HCT116 (cell line): ENCODE measurements at regions not wholly inside any gene's neighbourhood (a gene's known extent, or its start where the extent isn't known, plus 50 kb on each side); places are given as distances from the start of the nearest gene placed in this dataset.

Source experiments
- CEBPB ChIP-seq: IDR thresholded peaks from 2 replicates; pipeline ENCODE4 v1.6.1; 2012; ENCODE audit warnings: low read depth
- CTCF ChIP-seq, 3 experiments: fragments of 200-600 bp in 1 of 3; sonication (generic) in 1 of 3; IDR thresholded peaks in 2 of 3; conservative IDR thresholded peaks in 1 of 3; 2 replicates each; pipeline ENCODE4 v1.5.1; 2012 to 2017; ENCODE audit warnings: low read depth in 2 of 3, low read length in 2 of 3, antibody characterized with exemption in 1 of 3, borderline replicate concordance in 1 of 3, control low read depth in 1 of 3, mild to moderate bottlenecking in 1 of 3, mixed read lengths in 1 of 3, mixed run types in 1 of 3, moderate library complexity in 1 of 3; ENCODE audit not compliant: insufficient read depth in 1 of 3
- ELF1 ChIP-seq: IDR thresholded peaks from 2 replicates; pipeline ENCODE4 v1.6.1; 2012; ENCODE audit warnings: low read depth, borderline replicate concordance
- EZH2 ChIP-seq: fragments of 200-600 bp; sonication (generic); IDR thresholded peaks from 2 replicates; pipeline ENCODE4 v1.6.1; 2017; ENCODE audit warnings: antibody characterized with exemption, mixed run types
- EZH2phosphoT487 ChIP-seq: fragments of 200-600 bp; IDR thresholded peaks from 2 replicates; pipeline ENCODE4 v1.6.1; 2018; ENCODE audit warnings: antibody characterized with exemption, borderline replicate concordance
- JUND ChIP-seq: IDR thresholded peaks from 2 replicates; pipeline ENCODE4 v1.6.1; 2012
- POLR2A ChIP-seq: IDR thresholded peaks from 2 replicates; pipeline ENCODE4 v1.7.0; 2011; ENCODE audit warnings: borderline replicate concordance; ENCODE audit not compliant: insufficient read depth, insufficient read length; ENCODE audit errors: extremely low read depth
- POLR2AphosphoS5 ChIP-seq: IDR thresholded peaks from 2 replicates; pipeline ENCODE4 v1.6.1; 2011; ENCODE audit warnings: mild to moderate bottlenecking, low read depth, low read length, moderate library complexity
- RAD21 ChIP-seq: IDR thresholded peaks from 2 replicates; pipeline ENCODE4 v1.6.1; 2012; ENCODE audit warnings: low read depth, mild to moderate bottlenecking
- YY1 ChIP-seq: IDR thresholded peaks from 2 replicates; pipeline ENCODE4 v1.6.1; 2011; ENCODE audit warnings: low read length, low read depth, moderate library complexity, mild to moderate bottlenecking; ENCODE audit not compliant: insufficient replicate concordance; ENCODE audit errors: extremely low read depth
- ZNF274 ChIP-seq: fragments of 200-500 bp; sonication (Bioruptor generic); IDR thresholded peaks from 2 replicates; pipeline ENCODE4 v1.6.1; 2014; ENCODE audit warnings: mild to moderate bottlenecking, low read depth, low read length, inconsistent platforms
- TF ChIP-seq, protein P1 (sequence below): IDR thresholded peaks from 2 replicates; pipeline ENCODE4 v1.6.1; 2012; ENCODE audit warnings: low read depth
- TF ChIP-seq, protein P2 (sequence below): IDR thresholded peaks from 2 replicates; pipeline ENCODE4 v1.6.1; 2011; ENCODE audit warnings: mild to moderate bottlenecking, low read length, moderate library complexity; ENCODE audit not compliant: insufficient replicate concordance; ENCODE audit errors: extremely low read depth
- TF ChIP-seq, protein P3 (sequence below): IDR thresholded peaks from 2 replicates; pipeline ENCODE4 v1.6.1; 2012

- TF ChIP-seq RAD21 (no peak), CTCF (IDR thresholded peaks at IDR 0.05 in 2 of 3, conservative IDR thresholded peaks at IDR 0.05 in 1 of 3; ENCODE audit: borderline replicate concordance in 1 of 3, insufficient read depth in 1 of 3, low read depth in 2 of 3, low read length in 2 of 3) (no peak), POLR2A (no peak), EZH2 (no peak), POLR2AphosphoS5 (no peak), EZH2phosphoT487 (no peak), YY1 (no peak), ELF1 (no peak), JUND (no peak), ZNF274 (no peak), CEBPB (no peak)
- TF ChIP-seq, protein P1, sequence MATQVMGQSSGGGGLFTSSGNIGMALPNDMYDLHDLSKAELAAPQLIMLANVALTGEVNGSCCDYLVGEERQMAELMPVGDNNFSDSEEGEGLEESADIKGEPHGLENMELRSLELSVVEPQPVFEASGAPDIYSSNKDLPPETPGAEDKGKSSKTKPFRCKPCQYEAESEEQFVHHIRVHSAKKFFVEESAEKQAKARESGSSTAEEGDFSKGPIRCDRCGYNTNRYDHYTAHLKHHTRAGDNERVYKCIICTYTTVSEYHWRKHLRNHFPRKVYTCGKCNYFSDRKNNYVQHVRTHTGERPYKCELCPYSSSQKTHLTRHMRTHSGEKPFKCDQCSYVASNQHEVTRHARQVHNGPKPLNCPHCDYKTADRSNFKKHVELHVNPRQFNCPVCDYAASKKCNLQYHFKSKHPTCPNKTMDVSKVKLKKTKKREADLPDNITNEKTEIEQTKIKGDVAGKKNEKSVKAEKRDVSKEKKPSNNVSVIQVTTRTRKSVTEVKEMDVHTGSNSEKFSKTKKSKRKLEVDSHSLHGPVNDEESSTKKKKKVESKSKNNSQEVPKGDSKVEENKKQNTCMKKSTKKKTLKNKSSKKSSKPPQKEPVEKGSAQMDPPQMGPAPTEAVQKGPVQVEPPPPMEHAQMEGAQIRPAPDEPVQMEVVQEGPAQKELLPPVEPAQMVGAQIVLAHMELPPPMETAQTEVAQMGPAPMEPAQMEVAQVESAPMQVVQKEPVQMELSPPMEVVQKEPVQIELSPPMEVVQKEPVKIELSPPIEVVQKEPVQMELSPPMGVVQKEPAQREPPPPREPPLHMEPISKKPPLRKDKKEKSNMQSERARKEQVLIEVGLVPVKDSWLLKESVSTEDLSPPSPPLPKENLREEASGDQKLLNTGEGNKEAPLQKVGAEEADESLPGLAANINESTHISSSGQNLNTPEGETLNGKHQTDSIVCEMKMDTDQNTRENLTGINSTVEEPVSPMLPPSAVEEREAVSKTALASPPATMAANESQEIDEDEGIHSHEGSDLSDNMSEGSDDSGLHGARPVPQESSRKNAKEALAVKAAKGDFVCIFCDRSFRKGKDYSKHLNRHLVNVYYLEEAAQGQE, result no peak
- TF ChIP-seq, protein P2, sequence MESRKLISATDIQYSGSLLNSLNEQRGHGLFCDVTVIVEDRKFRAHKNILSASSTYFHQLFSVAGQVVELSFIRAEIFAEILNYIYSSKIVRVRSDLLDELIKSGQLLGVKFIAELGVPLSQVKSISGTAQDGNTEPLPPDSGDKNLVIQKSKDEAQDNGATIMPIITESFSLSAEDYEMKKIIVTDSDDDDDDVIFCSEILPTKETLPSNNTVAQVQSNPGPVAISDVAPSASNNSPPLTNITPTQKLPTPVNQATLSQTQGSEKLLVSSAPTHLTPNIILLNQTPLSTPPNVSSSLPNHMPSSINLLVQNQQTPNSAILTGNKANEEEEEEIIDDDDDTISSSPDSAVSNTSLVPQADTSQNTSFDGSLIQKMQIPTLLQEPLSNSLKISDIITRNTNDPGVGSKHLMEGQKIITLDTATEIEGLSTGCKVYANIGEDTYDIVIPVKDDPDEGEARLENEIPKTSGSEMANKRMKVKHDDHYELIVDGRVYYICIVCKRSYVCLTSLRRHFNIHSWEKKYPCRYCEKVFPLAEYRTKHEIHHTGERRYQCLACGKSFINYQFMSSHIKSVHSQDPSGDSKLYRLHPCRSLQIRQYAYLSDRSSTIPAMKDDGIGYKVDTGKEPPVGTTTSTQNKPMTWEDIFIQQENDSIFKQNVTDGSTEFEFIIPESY, result no peak
- TF ChIP-seq, protein P3, sequence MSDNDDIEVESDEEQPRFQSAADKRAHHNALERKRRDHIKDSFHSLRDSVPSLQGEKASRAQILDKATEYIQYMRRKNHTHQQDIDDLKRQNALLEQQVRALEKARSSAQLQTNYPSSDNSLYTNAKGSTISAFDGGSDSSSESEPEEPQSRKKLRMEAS, result no peak
Measured at GRCh38 chr19:20256606-20257005, 89.6 kb downstream of the ZNF486 start.
